ENCODE measurements at regions not wholly inside any gene's neighbourhood (a gene's known extent, or its start where the extent isn't known, plus 50 kb on each side); places are given as distances from the start of the nearest gene placed in this dataset.
A peak's percentile ranks its signal among the peaks of the same experiment; 100 is the strongest.

DNA sequence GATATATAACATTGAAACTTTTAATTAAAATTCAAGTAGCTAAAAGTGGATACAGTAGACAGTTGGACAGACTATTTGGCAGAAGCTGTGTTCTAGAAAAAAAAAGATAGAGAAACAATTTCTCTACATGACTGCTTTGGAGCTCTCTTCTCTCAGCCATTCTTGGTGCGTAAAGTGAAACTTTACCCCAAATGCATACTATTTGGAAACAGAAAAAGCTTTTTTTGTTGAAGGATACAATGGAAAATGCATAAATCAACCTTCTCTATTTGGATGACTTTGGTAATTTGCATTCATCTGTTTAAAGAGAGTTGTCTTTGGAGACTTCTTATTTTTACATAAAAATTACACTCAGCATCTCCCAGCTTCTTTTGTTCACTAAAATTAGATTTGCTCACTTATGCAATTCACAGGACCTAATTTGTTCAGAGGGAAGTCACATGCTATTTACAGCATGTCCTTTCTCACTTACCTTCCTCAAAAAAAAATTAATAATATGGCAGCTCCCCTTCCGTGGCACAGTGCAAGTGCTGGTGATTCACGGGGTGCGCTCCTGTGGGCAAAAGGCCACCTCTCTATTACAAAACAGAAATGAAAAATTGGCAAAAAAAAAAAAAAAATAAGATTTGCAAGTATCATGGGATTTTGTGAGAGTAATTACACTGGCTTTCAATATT, 498.9 kb downstream of the RERGL start:
- 97% methylated on average over 3 of the region's 4 CpGs; no CpG with 5 or more reads in 1 of the 2 experiments for WGBS, 2 experiments (ENCODE audit: insufficient coverage in 1 of 2, insufficient read length in 1 of 2)
- H3K27ac Mint-ChIP-seq: no peak overlapping the region
- no peaks in the 10 kb centered on the region for H3K9me3 ChIP-seq (ENCODE audit: control insufficient read depth, low read length)
- no peaks in the 10 kb centered on the region for H3K27me3 Mint-ChIP-seq (ENCODE audit: insufficient read depth)
- no peaks in the 10 kb centered on the region for H3K36me3 ChIP-seq (ENCODE audit: control insufficient read depth, insufficient read depth, low read length)
- no peak overlapping the region for H3K4me3 Mint-ChIP-seq
- no peaks in the 10 kb centered on the region for H3K27me3 ChIP-seq (ENCODE audit: control insufficient read depth, insufficient read depth, low read length, poor library complexity, severe bottlenecking)
- TF ChIP-seq CTCF (conservative IDR thresholded peaks at IDR 0.05): no peak
- DNase-seq: no peak
- H3K9me3 Mint-ChIP-seq: no peaks in the 10 kb centered on the region
- H3K4me1 Mint-ChIP-seq: peaks cover 6% of the 10 kb centered on the region
- no peaks in the 10 kb centered on the region for H3K4me1 ChIP-seq (ENCODE audit: control insufficient read depth, insufficient read depth, low read length)
- no peaks in the 10 kb centered on the region for H3K36me3 Mint-ChIP-seq (ENCODE audit: low read depth)
- H3K9ac ChIP-seq (ENCODE audit: extremely low read depth, low read length, poor library complexity, severe bottlenecking): no peak overlapping the region
- H3K4me3 ChIP-seq (ENCODE audit: low read length): no peak overlapping the region
- no peak overlapping the region for H3K27ac ChIP-seq (ENCODE audit: low read depth, low read length)

GRCh38 chr12:17588968-17589367, 501.0 kb downstream of the RERGL start:
- Mint-ChIP-seq H3K4me3 (no peak overlapping the region), H3K27ac (no peak overlapping the region), H3K36me3 (ENCODE audit: low read depth) (no peaks in the 10 kb centered on the region), H3K27me3 (ENCODE audit: insufficient read depth) (no peaks in the 10 kb centered on the region), H3K4me1 (peaks cover 6% of the 10 kb centered on the region), H3K9me3 (no peaks in the 10 kb centered on the region)
- no peak overlapping the region for H3K9ac ChIP-seq (ENCODE audit: extremely low read depth, low read length, poor library complexity, severe bottlenecking)
- peak; percentile 98 for TF ChIP-seq CTCF (conservative IDR thresholded peaks at IDR 0.05)
- H3K4me1 ChIP-seq (ENCODE audit: control insufficient read depth, insufficient read depth, low read length): no peaks in the 10 kb centered on the region
- no peaks in the 10 kb centered on the region for H3K9me3 ChIP-seq (ENCODE audit: control insufficient read depth, low read length)
- H3K36me3 ChIP-seq (ENCODE audit: control insufficient read depth, insufficient read depth, low read length): no peaks in the 10 kb centered on the region
- H3K27me3 ChIP-seq (ENCODE audit: control insufficient read depth, insufficient read depth, low read length, poor library complexity, severe bottlenecking): no peaks in the 10 kb centered on the region
- no peak overlapping the region for H3K4me3 ChIP-seq (ENCODE audit: low read length)
- DNase-seq: peak; percentile 79
- 56 to 84% methylated on average over 4 to 5 of the region's 5 CpGs for WGBS, 2 experiments (ENCODE audit: insufficient coverage in 1 of 2, insufficient read length in 1 of 2)
- no peak overlapping the region for H3K27ac ChIP-seq (ENCODE audit: low read depth, low read length)

GRCh38 chr12:17579205-17580026, 510.6 kb downstream of the RERGL start:
- H3K9me3 Mint-ChIP-seq: no peaks in the 10 kb centered on the region
- 70 to 76% methylated on average over 5 to 6 of the region's 6 CpGs for WGBS, 2 experiments (ENCODE audit: insufficient coverage in 1 of 2, insufficient read length in 1 of 2)
- Histone ChIP-seq H3K9ac (ENCODE audit: extremely low read depth, low read length, poor library complexity, severe bottlenecking) (no peak overlapping the region), H3K27me3 (ENCODE audit: control insufficient read depth, insufficient read depth, low read length, poor library complexity, severe bottlenecking) (no peaks in the 10 kb centered on the region), H3K36me3 (ENCODE audit: control insufficient read depth, insufficient read depth, low read length) (no peaks in the 10 kb centered on the region), H3K9me3 (ENCODE audit: control insufficient read depth, low read length) (no peaks in the 10 kb centered on the region), H3K27ac (ENCODE audit: low read depth, low read length) (no peak overlapping the region), H3K4me3 (ENCODE audit: low read length) (no peak overlapping the region), H3K4me1 (ENCODE audit: control insufficient read depth, insufficient read depth, low read length) (no peaks in the 10 kb centered on the region)
- no peaks in the 10 kb centered on the region for H3K27me3 Mint-ChIP-seq (ENCODE audit: insufficient read depth)
- H3K4me1 Mint-ChIP-seq: peaks cover 11% of the 10 kb centered on the region
- H3K36me3 Mint-ChIP-seq (ENCODE audit: low read depth): no peaks in the 10 kb centered on the region
- no peak overlapping the region for H3K27ac Mint-ChIP-seq
- H3K4me3 Mint-ChIP-seq: no peak overlapping the region
- DNase-seq: peak; percentile 50
- no peak for TF ChIP-seq CTCF (conservative IDR thresholded peaks at IDR 0.05)

Data from endodermal cell (in vitro differentiated cells).